Glutamatergic neuron (in vitro differentiated cells): ENCODE measurements at regions not wholly inside any gene's neighbourhood (a gene's known extent, or its start where the extent isn't known, plus 50 kb on each side); places are given as distances from the start of the nearest gene placed in this dataset.

Source experiments
- DNase-seq: peaks from one replicate; pipeline ENCODE4 v3.0.0; 2022
- H3K27ac Mint-ChIP-seq: one replicate; pipeline ENCODE4 v1.8.0; 2020; ENCODE audit warnings: mild to moderate bottlenecking, mixed read lengths, inconsistent platforms; ENCODE audit not compliant: unreplicated experiment
- H3K27me3 Mint-ChIP-seq: one replicate; pipeline ENCODE4 v1.8.0; 2020; ENCODE audit warnings: mild to moderate bottlenecking, moderate library complexity, mixed read lengths, inconsistent platforms; ENCODE audit not compliant: unreplicated experiment
- H3K36me3 Mint-ChIP-seq: one replicate; pipeline ENCODE4 v1.8.0; 2020; ENCODE audit warnings: mild to moderate bottlenecking, mixed read lengths, inconsistent platforms; ENCODE audit not compliant: unreplicated experiment
- H3K4me1 Mint-ChIP-seq: one replicate; pipeline ENCODE4 v1.8.0; 2020; ENCODE audit warnings: mild to moderate bottlenecking, low read depth, mixed read lengths, inconsistent platforms; ENCODE audit not compliant: unreplicated experiment
- H3K4me3 Mint-ChIP-seq: one replicate; pipeline ENCODE4 v1.8.0; 2020; ENCODE audit warnings: mild to moderate bottlenecking, mixed read lengths, inconsistent platforms; ENCODE audit not compliant: unreplicated experiment
- H3K9me3 Mint-ChIP-seq: one replicate; pipeline ENCODE4 v1.8.0; 2020; ENCODE audit warnings: mild to moderate bottlenecking, moderate library complexity, mixed read lengths, inconsistent platforms; ENCODE audit not compliant: unreplicated experiment
- CTCF ChIP-seq: fragments of 200-600 bp; sonication (generic); IDR thresholded peaks from one replicate; pipeline ENCODE4 v1.5.0; 2021; ENCODE audit not compliant: partially characterized antibody, unreplicated experiment

- Mint-ChIP-seq H3K4me1 (no peaks in the 10 kb centered on the region), H3K36me3 (no peaks in the 10 kb centered on the region), H3K27me3 (peaks cover 5% of the 10 kb centered on the region), H3K27ac (no peak overlapping the region), H3K9me3 (no peaks in the 10 kb centered on the region), H3K4me3 (no peak overlapping the region)
- no peak for DNase-seq
- TF ChIP-seq CTCF: no peak
Measured at GRCh38 chr16:50861451-50861850, 119.6 kb downstream of the CYLD start.

- no peaks in the 10 kb centered on the region for H3K36me3 Mint-ChIP-seq
- H3K27ac Mint-ChIP-seq: no peak overlapping the region
- no peaks in the 10 kb centered on the region for H3K9me3 Mint-ChIP-seq
- H3K27me3 Mint-ChIP-seq: peaks cover 5% of the 10 kb centered on the region
- TF ChIP-seq CTCF: no peak
- no peak overlapping the region for H3K4me3 Mint-ChIP-seq
- no peak for DNase-seq
- no peaks in the 10 kb centered on the region for H3K4me1 Mint-ChIP-seq
Measured at GRCh38 chr16:50859628-50860360, 117.9 kb downstream of the CYLD start.

GRCh38 chr16:50858877-50859627 is 117.2 kb downstream of the CYLD start:
- peaks cover 5% of the 10 kb centered on the region for H3K27me3 Mint-ChIP-seq
- no peak for TF ChIP-seq CTCF
- H3K4me1 Mint-ChIP-seq: no peaks in the 10 kb centered on the region
- H3K4me3 Mint-ChIP-seq: no peak overlapping the region
- H3K27ac Mint-ChIP-seq: no peak overlapping the region
- no peaks in the 10 kb centered on the region for H3K9me3 Mint-ChIP-seq
- H3K36me3 Mint-ChIP-seq: no peaks in the 10 kb centered on the region
- no peak for DNase-seq

GRCh38 chr16:50858376-50858775 is 116.5 kb downstream of the CYLD start:
- Mint-ChIP-seq H3K27ac (no peak overlapping the region), H3K36me3 (no peaks in the 10 kb centered on the region), H3K4me3 (no peak overlapping the region), H3K27me3 (peaks cover 5% of the 10 kb centered on the region), H3K4me1 (no peaks in the 10 kb centered on the region), H3K9me3 (no peaks in the 10 kb centered on the region)
- no peak for DNase-seq
- no peak for TF ChIP-seq CTCF

GRCh38 chr16:50857881-50858280 is 116.0 kb downstream of the CYLD start:
- no peaks in the 10 kb centered on the region for H3K9me3 Mint-ChIP-seq
- TF ChIP-seq CTCF: no peak
- DNase-seq: no peak
- H3K27ac Mint-ChIP-seq: no peak overlapping the region
- H3K4me3 Mint-ChIP-seq: no peak overlapping the region
- H3K4me1 Mint-ChIP-seq: no peaks in the 10 kb centered on the region
- H3K36me3 Mint-ChIP-seq: no peaks in the 10 kb centered on the region
- H3K27me3 Mint-ChIP-seq: peaks cover 5% of the 10 kb centered on the region
